HG02970 (cell line): ENCODE measurements at regions not wholly inside any gene's neighbourhood (a gene's known extent, or its start where the extent isn't known, plus 50 kb on each side); places are given as distances from the start of the nearest gene placed in this dataset.
"Not testable (repeated sequence)": the region's sequence is repeated elsewhere in the genome, so short reads cannot be mapped to it uniquely, and the experiment has no call there.

Experiments
- ATAC-seq: cut with Tn5 transposase; IDR thresholded peaks from one replicate; pipeline ENCODE4 v1.9.1; 2021; ENCODE audit warnings: mild to moderate bottlenecking, moderate library complexity, moderate number of reproducible peaks; ENCODE audit not compliant: unreplicated experiment, low FRiP score

DNA sequence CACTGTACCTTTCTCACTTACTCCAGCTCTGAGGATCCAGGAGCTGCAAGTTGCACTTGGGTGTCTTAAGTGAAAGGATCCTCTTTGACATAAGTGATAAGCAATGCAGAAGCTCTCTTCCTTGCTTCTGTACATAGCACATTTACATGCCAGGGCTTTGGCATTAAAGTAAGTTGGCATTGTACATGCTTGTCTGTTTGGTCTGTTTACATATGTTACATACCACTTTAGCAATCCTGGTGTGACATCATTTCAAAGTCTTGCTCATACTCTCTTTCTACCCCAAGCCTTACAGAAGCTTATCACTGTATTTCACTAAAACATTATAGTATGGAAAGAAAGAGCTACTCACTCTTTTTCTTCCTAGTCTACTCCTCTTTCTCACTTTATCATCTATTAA lies 2548.3 kb downstream of the ARAP2 start:
- no peak for ATAC-seq

DNA sequence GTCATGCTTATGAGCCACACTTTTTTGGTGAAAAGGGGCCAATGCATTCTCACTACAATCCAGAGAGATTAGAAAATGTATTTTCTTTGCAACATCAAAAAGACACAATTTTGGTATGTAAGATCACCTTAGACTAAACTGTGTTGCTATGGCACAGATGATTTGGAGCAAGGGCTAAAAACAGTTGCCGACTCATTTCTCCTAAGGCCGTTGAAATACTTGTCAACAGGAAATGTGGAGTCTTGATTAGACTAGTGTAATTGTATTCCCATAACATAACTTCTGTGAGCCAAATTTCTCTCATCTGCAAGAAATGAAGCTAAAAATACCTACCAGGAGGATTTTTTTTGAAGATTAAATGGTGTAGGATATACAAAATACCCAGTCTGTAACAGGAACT lies 2547.7 kb downstream of the ARAP2 start:
- no peak for ATAC-seq

DNA sequence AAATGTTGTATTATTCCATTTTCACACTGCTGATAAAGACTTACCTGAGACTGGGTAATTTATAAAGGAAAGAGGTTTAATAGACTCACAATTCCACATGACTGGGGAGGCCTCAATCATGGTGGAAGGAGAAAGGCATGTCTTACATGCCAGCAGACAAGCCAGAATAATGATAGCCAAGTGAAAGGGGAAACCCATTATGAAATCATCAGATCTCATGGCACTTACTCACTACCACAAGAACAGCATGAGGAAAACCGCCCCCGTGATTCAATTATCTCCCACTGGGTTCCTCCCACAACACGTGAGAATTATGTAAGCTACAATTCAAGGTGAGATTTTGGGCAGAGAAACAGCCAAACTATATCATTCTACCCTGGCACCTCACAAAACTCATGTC lies 2535.1 kb downstream of the ARAP2 start:
- no peak for ATAC-seq

DNA sequence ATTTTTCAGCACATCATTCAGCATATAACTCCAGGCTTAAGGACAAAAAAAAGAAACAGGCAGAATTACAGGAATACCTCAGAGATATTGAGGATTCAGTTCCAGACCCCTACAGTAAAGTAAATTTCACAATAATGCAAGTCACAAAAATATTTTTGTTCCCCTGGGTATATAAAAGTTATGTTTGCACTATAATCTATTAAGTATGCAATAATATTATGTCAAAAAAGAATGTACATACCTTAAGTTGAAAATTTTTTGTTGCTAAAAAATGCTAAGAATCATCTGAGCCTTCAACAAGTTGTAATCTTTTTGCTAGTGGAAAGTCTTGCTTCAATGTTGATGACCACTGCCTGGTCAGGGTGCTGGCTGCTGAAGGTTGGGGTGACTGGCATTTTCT lies 2532.5 kb downstream of the ARAP2 start:
- ATAC-seq = no peak

GRCh38 chr4:33714971-33715370 lies 2529.3 kb downstream of the ARAP2 start:
- no peak for ATAC-seq

DNA sequence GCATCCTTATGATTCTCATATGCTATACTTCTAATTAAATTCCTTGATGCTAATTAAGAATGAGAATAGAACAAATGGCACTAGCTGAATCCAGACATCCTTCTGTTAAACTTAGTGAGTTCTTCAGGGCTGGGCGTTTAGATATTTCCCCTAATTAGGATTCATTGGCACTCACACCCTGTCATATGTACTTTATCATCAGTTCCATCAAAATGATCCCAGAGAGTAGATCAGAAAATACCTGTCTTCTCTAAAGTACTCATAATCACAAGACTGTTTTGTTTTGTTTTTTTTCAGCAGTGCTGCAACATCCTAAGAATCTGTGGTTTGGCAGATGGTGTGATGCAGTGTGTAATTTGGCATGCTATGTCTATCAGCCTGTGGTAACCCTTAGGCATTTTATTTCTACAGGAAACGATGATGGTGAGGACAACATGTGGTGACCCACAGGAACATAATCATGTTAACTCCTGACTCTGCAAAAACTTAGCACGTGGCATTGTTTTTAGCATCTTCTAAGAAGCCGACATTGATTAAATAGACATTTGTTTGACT lies 2528.4 kb downstream of the ARAP2 start:
- ATAC-seq = no peak

DNA sequence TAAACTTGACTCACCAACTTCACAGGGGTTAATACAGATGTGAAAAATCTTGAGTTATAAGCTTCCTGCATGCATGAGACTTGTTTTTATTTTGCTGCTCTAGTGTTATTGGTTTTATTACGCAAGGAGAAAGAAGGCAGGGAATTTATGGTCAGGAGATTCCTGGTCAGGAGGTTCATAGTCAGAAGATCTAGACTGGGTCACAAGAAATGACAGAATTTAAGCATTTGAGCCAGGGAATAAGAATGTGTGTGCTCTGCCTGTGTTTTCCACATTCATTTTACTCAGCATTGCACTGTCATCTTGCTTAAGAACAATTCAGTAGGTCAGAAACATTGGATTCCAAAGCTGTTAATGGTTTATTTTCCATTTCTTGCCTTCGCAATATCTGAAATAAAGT lies 2522.1 kb downstream of the ARAP2 start:
- ATAC-seq = no peak

- ATAC-seq = no peak
Measured at GRCh38 chr4:33722800-33723516, 2521.4 kb downstream of the ARAP2 start.

DNA sequence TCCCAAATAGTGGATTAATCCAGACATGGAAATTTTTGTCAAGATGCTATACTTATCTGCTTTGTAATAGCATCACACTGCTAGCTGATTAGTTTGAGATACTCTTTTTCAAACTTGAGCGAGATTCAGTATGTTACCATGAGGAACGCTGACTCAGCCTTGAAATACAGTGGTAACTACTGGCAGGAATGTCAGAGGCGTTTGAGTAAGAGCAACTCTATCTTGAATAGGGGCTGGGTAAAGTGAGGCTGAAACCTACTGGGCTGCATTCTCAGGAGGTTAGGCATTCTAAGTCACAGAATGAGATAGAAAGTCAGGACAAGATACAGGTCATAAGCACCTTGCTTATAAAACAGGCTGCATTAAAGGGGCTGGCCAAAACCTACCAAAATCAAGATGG lies 2519.6 kb downstream of the ARAP2 start:
- no peak for ATAC-seq

- ATAC-seq = no peak
Measured at GRCh38 chr4:33725861-33726260, 2518.5 kb downstream of the ARAP2 start.

- no peak for ATAC-seq
Measured at GRCh38 chr4:33737726-33738125, 2506.6 kb downstream of the ARAP2 start.

GRCh38 chr4:33739884-33740632 lies 2504.3 kb downstream of the ARAP2 start:
- ATAC-seq = no peak

DNA sequence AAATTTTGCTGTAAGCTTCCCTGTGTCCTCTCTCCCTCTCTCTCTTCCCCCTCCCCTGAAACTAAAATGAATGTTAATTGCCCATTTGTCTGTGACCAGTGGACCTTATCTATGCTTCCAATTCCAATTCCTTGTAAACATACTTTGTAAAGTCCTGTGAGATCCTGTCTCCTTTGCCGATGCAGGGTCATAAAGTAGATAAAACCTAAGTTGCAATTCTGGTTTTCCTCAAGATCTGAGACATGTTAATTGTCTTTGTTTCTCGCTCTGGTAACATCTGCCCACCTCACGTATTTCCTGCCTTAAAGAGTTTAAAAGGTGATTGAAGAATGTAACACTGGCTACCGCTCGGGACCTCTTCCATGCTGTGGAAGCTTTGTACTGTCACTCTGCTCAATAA lies 2503.4 kb downstream of the ARAP2 start:
- ATAC-seq = not testable (repeated sequence)

DNA sequence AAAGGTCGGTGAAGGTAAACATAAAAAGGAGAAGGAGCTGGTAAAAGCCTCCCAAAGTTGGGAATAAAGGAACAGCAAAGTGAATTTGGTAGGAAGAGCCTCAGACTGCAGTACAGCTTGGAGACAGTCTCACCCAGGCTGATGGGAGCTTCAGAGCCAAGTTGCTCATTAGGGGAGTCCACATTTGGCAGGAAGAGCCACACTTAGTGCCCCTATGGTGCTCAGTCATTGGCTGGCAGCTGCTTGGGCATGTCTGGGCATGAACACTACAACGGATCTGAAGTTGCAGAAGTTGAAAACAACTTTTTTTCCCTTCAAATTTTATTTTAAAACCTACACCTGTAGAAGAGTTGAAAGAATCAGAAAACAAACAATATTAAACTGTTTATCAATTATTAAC lies 2497.3 kb downstream of the ARAP2 start:
- no peak for ATAC-seq

GRCh38 chr4:33751050-33751449 lies 2493.3 kb downstream of the ARAP2 start:
- ATAC-seq = no peak

- no peak for ATAC-seq
Measured at GRCh38 chr4:33772582-33772981, 2471.7 kb downstream of the ARAP2 start.

GRCh38 chr4:33780952-33781791 lies 2463.1 kb downstream of the ARAP2 start:
- no peak for ATAC-seq

- ATAC-seq = no peak
Measured at GRCh38 chr4:33785843-33786242, 2458.5 kb downstream of the ARAP2 start.

DNA sequence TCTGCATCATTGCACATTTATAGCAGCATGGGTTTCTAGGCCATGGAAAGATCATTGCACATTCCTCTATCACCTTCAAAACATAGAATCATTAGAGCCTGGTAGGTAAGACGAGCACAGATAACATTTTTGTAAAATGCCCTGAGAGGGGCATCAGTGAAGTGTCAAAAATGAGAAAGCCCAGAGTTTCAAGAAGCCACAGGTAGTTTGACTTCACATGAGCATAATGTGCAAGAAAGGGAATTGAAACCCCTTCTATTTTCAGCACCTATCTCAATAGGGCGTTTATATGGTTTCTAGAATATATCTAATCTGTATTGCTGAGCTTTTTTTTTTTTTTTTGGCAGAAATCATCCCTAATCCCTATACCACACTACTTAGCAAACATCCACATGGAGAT lies 2441.7 kb downstream of the ARAP2 start:
- ATAC-seq = no peak

GRCh38 chr4:33825685-33826084 lies 2418.6 kb downstream of the ARAP2 start:
- ATAC-seq = no peak

GRCh38 chr4:33829356-33829755 lies 2415.0 kb downstream of the ARAP2 start:
- ATAC-seq = not testable (repeated sequence)
